ENCODE measurements at regions not wholly inside any gene's neighbourhood (a gene's known extent, or its start where the extent isn't known, plus 50 kb on each side); places are given as distances from the start of the nearest gene placed in this dataset.

- H3K27me3 ChIP-seq (replicated peaks in 1 of 2; ENCODE audit: control insufficient read depth in 2 of 2, insufficient read depth in 2 of 2, low read length in 1 of 2): no peaks in the 10 kb centered on the region
- FAIRE-seq (no peak), ATAC-seq (no peak), DNase-seq (ENCODE audit: low read depth, low spot score) (no peak)
- no CpG with 5 or more reads among the region's 1 CpG for WGBS (ENCODE audit: insufficient coverage, insufficient replicate concordance, low lambda C conversion rate, missing lambda C conversion rate)
- RAD21 ChIA-PET (ENCODE audit: unreplicated experiment): no interaction called here
- no peak overlapping the region for H3K4me3 ChIP-seq
- in situ Hi-C loops (cut with MboI) (no loop called here), intact Hi-C loops (cut with micrococcal nuclease; ENCODE audit: unreplicated experiment) (no loop called here)
- CTCF ChIA-PET: no interaction called here
- POLR2A ChIA-PET: no interaction called here
- H2AFZ ChIP-seq (ENCODE audit: control insufficient read depth, low read depth, low read length): no peak overlapping the region
- 0 out of 3 replicates have a peak, but pooled peaks cover 2% of the 10 kb centered on the region for H3K9me3 ChIP-seq (replicated peaks; ENCODE audit: control insufficient read depth, insufficient read depth, low read length)
- no peak overlapping the region for H3K9ac ChIP-seq (ENCODE audit: control insufficient read depth, insufficient read depth, low read length)
- TF ChIP-seq EP300 (IDR thresholded peaks at IDR 0.05; ENCODE audit: borderline replicate concordance in 1 of 2, control insufficient read depth in 1 of 2, low read depth in 2 of 2, low read length in 2 of 2): no peak
- no peak for TF ChIP-seq USF1 (IDR thresholded peaks at IDR 0.05; ENCODE audit: borderline replicate concordance, extremely low read length, insufficient read depth, low read depth, low read length)
- no peak for TF ChIP-seq MEF2A (IDR thresholded peaks at IDR 0.05; ENCODE audit: insufficient read depth, low read depth, low read length)
- TF ChIP-seq RUNX3 (IDR thresholded peaks at IDR 0.05; ENCODE audit: low read length): no peak
- TF ChIP-seq RELB (IDR thresholded peaks at IDR 0.05; ENCODE audit: low read depth): no peak
- no peak for TF ChIP-seq ZNF207 (IDR thresholded peaks at IDR 0.05; ENCODE audit: borderline replicate concordance)
- no peaks in the 10 kb centered on the region for H4K20me1 ChIP-seq (ENCODE audit: control insufficient read depth, insufficient read depth)
- SMC1A ChIA-PET (ENCODE audit: uncharacterized antibody, unreplicated experiment): no interaction called here
- H3K4me1 ChIP-seq (ENCODE audit: control insufficient read depth, insufficient read depth, low read length): no peaks in the 10 kb centered on the region
- no peak overlapping the region for H3K27ac ChIP-seq (ENCODE audit: control insufficient read depth, insufficient read depth)
- H3K79me2 ChIP-seq (ENCODE audit: control insufficient read depth, insufficient read depth, low read length): no peaks in the 10 kb centered on the region
- H3K4me2 ChIP-seq (ENCODE audit: control insufficient read depth, insufficient read depth): no peak overlapping the region
- no peaks in the 10 kb centered on the region for H3K36me3 ChIP-seq (ENCODE audit: control insufficient read depth in 2 of 2, insufficient read depth in 2 of 2, low read length in 1 of 2)
- no TSS peak for BruUV-seq (replicated peaks)
These were observed 824.8 kb upstream of the LCORL start for GRCh38 chr4:18846313-18846712.

Data from GM12878 (cell line).